ENCODE measurements at regions not wholly inside any gene's neighbourhood (a gene's known extent, or its start where the extent isn't known, plus 50 kb on each side); places are given as distances from the start of the nearest gene placed in this dataset.

DNA sequence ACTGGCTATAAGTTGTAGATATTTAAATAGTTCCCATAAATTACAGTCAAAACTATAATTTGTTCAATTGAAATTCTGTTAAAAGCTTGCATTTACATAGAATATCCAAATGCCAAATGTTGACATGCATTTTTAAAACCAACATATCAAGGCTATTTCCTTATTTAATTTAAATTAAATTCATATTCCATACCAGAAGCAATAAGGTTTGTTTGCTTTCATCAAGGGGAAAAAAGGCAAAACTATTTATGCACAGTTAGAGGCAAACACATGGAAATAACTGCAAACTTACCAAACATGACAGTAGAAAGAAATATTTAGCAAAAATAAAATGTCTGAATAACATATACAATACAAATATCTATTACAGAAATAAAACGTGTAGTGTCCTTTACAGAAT lies 1581.2 kb upstream of the TENM4 start:
- no peak for DNase-seq (ENCODE audit: low read depth)

DNA sequence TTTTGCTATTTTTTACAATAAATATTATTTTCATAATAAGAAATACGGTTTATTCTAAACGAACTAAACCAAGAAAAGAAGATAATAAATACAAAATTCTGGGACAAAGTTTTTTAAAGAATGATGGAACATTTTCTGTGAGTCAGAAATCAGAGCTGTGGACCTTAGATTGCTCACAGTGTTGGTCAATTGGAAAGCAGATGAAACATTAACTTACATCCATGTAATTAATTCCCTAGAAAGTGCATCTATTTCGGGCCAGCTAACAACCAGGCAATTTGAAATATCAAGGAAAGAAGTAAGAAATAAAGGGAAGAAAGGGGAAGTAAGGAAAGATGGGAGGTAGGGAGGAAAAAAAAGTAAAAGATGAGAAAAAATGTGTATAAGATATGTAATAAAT lies 1569.8 kb upstream of the TENM4 start:
- DNase-seq (ENCODE audit: low read depth), result no peak

DNA sequence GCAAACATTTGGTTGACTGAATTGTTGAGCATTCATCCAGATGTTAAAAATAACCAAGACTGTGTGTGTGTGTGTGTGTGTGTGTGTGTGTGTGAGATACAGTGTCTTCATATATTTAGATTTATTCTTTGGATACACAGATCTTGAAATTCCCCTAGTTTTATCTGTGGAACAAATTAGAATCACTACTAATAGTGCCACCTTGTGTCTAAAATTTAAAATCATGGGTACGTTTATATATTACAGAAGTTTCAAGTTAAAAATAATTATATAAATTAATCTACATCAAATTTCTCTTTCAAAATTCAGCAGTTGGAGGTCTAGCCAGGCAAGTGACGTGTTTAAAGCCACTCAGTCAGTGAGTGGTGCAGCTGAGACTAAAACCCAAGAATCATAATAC lies 1566.2 kb upstream of the TENM4 start:
- peak; percentile 4 for DNase-seq (ENCODE audit: low read depth)

DNA sequence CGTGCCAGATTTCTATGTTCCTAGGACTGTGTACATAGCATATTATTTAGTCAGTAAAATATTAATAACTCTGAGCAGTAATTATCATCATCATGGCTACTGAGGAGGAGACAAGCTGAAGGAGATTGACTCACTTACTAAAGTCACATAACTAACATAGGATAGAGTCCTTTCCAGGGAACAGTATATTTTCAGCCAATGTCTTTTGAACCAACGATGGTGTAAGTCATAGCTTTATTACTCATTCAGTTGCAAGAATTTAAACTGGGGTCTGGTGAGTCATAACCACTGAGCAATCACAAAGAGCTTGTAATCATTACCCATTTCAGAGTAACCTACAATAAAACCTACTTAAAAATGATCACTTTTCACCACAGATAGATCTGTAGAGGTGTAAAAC lies 1564.8 kb upstream of the TENM4 start:
- peak; percentile 60 for DNase-seq (ENCODE audit: low read depth)

DNA sequence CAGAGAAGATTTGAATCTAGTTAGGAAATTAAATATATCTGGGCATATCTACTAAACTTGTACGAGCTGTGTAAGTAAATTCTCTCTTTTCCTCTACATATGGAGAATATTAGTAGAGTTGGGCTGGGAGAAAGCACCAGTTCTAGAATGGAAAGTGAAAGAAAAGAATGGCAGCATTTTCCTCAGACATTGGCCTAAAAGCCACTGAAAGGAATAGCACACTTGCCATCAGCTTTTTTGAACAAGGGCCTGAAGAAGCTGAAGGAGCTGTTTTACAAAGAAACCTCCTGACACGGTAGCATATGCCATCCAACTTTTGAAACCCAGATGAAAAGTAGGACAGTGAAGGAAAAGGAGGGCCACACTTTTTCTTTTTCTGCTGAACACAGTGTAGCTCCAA lies 1563.7 kb upstream of the TENM4 start:
- no peak for DNase-seq (ENCODE audit: low read depth)

DNA sequence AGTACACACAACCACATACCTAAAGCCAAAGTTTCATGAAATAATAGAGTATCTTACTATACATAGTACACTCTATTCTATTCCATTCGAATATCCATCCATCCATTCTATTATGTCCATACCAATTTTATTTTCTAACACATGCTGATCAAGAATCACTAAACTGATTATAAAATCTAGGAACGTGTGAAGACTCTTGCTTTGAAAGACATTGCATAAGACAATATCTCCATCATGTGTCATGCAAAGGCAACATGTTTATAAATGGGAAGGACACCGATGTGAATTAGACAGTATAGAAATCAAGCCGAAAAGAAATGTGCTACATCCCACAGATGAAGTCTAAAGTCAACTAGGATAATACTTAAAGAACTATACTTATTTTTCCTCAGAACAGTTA lies 1561.5 kb upstream of the TENM4 start:
- DNase-seq (ENCODE audit: low read depth), result no peak

DNA sequence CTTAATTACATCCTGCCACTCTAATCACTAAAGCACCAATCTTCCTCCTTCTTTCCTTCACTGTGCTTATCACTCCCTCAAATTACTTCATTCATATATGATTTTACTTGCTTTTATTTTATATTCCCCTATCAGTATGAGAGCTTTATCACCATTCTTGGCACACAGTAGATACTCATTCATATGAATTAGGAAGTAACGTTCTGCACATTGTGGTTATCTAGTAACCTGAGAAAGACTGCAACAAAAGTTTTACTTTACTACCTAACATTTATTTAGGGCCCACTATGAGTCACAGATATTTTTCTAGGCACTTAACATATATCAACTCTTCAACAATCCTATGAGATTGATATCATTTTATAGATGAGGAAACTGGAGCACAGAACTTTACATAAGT lies 1559.9 kb upstream of the TENM4 start:
- DNase-seq (ENCODE audit: low read depth), result no peak

DNA sequence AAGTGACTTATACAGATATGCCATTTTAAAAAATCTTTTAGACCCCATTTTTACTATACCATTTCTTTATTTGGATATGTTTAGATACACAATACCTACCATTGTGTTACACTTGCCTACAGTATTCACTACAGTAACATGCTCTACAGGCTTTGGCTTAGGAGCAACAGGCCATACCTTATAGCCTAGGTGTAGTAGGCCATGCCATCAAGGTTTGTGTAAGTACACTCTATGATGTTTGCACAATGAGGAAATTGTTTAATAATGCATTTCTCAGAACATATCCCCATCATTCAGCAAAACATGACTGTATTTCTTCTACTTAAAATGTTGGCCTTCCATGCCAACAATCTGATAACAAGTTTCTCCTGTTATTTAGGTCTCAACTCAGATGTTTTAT lies 1559.5 kb upstream of the TENM4 start:
- DNase-seq (ENCODE audit: low read depth), result no peak

DNA sequence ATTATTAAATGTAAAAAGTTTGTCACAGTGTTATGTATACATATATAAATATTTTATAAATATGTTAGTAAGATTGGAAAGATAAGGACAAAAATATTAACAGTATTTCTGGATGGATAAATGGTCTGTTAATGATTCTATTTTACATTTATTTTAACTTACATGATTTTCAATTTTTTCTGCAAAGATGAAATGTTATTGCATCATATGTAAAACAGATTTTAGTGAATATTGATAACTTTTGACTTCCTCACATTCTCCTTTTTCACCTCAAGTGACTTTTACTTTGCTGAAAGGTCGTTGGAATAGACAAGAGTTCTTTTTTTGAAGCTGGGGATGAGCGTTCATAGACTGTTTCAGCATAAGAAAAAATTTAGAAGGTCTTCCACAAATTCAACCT lies 1554.7 kb upstream of the TENM4 start:
- DNase-seq (ENCODE audit: low read depth), result no peak

DNA sequence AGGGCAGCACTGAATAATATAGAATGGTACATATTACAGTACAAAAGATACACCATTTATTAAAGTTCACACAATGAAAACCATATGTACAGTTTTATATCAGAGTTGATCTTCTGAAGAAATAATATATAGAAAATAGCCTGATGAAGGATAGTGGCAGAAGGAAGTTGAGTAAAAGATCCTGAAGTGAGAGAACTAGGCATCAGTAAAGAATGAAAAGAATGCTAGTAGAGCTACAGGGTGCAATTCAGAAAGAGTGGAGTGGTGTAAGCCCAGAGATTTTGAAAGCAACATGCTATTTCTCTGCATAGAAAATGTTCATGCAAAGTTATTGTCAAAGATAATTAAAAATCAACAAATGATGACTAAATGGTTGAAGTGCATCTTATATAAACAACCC lies 1552.7 kb upstream of the TENM4 start:
- no peak for DNase-seq (ENCODE audit: low read depth)

DNA sequence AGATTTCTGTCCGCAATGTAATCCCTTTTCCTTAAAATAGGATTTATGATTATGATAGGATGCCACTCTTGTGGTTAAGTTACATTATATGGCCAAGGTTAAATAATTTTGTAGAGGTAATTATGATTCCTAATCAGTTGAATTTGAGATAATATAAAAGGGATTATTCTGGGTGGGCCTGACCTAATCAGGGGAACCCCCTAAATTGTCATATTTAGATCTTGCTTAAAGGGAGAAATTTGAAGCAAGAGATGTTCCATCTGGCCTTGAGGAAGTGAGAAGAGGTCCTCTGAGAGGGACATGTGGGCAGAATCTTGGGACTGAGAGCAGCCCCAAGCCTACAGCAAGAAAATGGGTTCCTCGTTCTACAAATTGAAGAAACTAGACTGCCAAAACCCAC lies 1550.1 kb upstream of the TENM4 start:
- DNase-seq (ENCODE audit: low read depth), result no peak

DNA sequence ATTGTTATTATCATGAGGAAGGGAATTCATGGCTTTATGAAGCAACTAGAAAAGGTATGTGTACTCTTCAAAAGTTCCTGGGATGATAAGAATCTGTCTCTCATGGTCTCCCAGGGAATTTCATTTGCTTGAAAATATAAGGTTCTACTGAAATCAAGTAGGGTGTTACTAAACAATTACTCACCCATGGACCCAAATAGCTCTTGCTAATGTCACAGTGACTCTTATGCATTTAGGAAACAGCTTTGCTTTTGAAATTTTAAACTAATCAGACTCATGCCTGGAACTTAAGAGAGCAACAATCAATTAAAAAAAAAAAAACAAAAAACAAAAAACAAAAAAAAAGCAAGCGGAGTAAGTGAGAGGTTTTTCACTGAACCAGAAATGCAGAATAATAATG lies 1546.3 kb upstream of the TENM4 start:
- DNase-seq (ENCODE audit: low read depth), result no peak

DNA sequence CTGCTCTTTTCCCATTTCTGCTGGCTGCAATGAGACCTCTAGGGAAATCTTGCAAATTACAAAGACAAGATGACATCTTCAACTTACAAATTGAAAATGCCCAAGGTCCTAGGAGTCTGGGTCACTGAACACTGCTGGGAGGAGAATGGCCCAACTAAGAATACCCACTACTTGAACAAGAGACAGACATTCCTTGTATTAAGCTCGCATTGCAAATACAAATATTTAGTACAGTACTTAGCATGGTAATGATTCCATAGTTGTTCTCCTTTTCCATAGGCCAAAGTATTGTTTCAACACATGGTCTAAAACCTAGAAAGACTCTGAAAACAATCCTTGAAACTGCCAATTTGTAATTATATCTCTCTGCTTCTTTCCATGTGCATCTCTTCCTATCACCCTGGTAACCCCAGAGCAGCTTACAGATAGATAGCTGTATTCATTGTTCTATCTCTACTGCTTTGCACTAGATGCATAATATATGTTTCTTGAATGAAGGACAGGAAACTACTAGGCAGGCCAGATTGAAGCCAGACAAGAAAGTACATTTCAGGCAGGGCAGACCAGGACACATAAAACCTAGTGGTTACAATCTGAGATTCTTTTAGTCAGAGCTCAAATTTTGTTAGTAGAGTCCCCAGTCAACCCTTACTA lies 1545.7 kb upstream of the TENM4 start:
- no peak for DNase-seq (ENCODE audit: low read depth)

DNA sequence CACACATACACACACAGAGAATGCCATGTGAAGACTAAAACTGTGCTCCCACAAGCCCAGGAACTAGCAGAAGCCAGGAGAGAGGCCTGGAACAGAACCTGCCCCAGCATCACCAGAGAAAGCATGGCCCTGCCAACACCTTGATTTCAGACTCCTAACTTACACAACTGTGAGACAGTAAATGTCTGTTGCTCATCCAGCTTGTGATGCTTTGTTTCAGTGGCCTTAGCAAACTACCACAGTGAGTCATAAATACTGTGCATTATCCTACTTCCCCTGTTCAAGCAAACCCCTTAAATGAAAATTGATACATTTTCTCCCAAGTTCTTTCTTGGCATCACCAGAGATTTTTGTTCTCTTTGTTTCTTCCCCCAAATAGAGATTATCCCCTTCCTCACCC lies 1539.4 kb upstream of the TENM4 start:
- DNase-seq (ENCODE audit: low read depth), result peak; percentile 4

DNA sequence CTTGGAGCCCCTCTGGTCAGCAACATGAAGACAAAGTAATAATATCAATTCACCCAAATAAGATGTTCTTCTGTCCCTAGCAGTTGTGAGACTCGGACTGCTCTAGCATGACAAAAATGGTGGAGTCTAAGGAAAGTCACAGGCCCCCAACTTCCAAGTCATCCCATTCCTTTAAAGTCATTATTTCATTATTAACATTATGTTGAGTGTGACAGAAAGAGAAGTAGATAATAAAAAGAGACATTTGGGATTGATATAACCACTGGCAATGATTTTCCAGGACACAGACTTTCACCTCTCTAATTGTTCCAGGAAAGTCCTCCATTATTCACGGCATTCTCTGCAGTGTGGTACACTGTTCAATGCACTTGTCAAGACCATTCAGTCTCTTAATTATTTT lies 1533.0 kb upstream of the TENM4 start:
- DNase-seq (ENCODE audit: low read depth), result no peak

DNA sequence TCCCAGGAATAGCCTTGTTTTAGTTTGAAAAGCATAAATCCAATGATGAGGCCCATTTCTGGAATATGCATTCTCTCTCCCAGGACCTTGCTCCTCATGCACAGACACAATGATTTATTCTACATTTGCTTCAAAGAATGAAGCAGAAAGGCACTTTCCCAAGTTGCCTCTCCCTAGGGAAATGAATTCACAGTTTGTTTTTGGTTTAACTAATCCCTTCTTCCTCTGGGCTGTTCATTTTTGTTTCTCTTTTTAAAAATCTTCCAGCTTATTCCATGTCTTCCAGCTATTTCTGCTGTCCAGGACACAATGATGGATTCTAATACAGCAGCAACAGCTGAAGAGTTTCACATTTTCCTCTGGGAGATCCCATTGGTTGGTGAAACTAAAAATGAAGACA lies 1529.2 kb upstream of the TENM4 start:
- peak; percentile 21 for DNase-seq (ENCODE audit: low read depth)

DNA sequence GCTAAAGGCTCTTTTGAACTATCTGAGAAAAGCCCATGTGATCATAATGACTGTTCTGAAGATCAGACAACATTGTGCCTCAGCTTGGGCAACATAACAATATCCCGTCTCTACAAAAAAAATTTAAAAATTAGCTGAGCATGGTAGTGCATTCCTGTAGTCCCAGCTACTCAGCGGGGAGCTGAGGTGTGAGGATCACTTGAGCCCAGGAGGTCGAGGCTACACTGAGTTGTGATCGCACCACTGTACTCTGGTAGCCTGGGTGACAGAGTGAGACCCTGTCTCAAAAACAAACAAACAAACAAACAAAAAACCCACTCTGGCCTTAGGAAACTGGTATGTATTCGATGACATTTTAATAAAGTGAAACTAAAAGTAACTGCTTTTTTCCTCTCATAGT lies 1526.8 kb upstream of the TENM4 start:
- DNase-seq (ENCODE audit: low read depth), result no peak

DNA sequence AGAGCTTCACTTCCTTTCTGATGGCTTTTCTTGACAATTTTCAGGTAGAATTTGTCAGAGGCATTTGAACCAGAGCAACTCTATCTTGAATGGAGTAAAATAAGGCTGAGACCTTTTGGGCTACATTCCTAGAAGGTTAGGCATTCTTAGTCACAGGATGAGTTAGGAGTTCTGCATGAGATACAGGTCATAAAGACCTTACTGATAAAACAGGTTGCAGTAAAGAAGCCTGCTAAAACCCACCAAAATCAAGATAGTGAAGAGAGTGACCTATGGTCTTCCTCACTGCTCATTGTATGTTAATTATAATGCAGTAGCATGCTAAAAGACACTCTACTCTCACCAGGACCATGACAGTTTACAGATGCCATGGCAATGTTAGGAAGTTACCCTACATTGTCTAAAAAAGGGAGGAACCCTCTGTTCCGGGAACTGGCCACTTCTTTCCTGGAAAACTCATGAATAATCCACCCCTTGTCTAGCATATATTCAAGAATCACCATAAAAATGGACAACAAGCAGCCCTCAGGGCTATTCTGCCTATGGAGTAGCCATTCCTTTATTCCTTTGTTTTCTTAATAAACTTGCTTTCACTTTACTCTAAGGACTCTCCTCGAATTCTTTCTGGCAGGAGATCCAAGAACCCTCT lies 1519.7 kb upstream of the TENM4 start:
- DNase-seq (ENCODE audit: low read depth), result no peak

DNA sequence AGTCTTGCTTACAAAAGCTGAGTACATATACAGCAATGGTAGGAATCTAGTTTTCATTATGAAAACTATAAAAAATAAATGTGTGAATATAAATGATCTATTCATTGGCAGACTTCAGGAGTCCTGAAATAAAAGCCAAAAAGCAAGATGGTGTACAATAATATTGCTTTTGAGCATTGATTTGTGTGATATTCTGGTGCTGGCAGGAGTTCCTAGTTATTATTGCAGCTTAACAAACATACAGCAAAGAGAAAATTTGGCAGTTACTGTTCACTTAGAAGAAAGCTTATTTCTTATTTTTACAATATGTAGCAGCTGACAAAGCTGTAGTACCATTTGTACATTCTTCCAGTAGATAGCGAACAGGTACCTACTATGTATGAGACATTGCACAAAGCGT lies 1518.9 kb upstream of the TENM4 start:
- DNase-seq (ENCODE audit: low read depth), result no peak

DNA sequence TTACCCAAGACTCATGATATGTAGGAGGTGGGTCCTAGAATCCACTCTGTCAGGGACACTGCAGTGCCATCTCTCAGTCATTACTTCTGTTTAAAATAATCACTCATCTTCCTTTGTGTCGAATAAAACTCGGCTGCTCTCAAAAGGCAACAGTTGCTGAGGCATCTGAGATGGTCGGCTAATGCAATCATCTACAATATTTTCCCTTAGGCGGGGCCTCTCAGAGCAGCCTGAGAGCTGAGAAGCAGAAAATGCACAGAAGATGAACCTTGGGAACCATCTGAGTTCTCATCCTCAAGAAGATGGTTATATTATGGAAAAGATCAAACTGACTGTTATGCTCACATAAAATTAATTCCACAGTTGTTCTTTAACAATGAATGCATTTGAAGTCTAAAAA lies 1518.2 kb upstream of the TENM4 start:
- DNase-seq (ENCODE audit: low read depth), result no peak

DNA sequence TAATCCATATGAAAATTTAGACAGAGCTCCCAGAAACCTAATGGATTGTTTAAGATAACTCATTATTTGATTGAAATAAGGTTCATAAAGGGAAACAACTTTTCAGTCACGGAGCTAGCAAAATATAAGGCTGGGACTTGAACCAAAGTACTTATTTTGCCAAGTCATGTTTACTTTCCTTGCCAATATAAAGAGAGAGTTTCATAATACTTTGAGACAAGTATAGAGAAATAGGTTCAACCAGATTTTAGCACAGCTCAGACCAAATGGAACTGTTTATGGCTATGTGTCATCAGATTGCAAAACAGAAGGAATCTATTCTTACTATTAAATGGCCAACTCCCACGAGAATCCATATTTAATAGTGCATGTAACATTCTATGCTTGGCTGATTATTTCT lies 1517.5 kb upstream of the TENM4 start:
- DNase-seq (ENCODE audit: low read depth), result peak; percentile 72

DNA sequence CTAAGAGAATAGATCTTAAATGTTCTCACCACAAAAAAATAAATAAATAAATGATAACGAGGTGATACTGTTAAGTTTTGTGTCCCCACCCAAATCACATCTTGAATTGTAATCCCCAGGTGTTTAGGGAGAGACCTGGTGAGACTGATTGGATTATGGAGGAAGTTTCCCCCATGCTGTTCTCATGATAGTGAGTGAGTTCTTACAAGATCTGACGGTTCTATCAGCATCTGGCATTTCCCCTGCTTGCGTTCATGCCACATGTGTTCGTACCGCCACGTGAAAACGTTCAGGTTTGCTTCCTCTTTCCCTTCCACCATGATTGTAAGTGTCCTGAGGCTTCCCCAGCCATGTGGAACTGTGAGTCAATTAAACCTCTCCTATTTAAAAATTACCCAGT lies 1514.8 kb upstream of the TENM4 start:
- DNase-seq (ENCODE audit: low read depth), result no peak

DNA sequence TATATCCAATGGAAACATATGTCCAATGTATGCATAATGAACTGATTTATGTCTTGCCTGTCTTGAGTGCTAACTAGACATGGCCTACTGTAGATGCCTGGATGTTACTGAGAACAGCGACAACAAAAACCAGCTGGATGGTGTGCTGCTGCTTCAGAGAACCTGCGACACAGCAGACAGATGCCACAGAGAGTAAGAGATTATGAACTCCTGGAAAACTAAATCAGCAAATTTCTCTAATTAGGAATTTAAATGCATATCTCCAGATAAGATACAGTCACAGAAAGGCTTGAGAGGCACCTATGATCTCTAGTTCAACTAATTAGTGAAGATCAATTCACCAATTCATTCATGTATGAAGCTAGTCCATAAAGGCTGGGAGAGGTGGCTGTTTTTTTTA lies 1508.0 kb upstream of the TENM4 start:
- no peak for DNase-seq (ENCODE audit: low read depth)

DNA sequence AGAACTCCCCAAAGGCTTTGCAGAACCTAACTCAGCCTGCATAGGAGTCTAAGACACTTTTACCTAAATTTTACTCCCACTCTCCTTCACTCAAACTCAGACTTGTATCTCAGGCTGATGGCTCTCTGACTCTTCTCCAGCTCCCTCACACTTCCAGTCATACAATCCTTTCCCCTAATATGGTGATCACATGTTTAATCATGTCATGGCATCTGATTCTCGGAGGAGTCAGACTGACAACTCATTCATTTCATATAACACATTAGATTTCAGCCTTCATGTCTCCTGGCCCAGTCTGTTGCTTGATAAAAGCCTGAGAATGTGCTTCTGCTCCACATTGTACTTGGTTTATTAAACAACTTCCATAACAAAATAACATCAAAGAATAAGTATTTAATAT lies 1503.9 kb upstream of the TENM4 start:
- DNase-seq (ENCODE audit: low read depth), result no peak
